ENCODE measurements at regions not wholly inside any gene's neighbourhood (a gene's known extent, or its start where the extent isn't known, plus 50 kb on each side); places are given as distances from the start of the nearest gene placed in this dataset.
"Not testable (repeated sequence)": the region's sequence is repeated elsewhere in the genome, so short reads cannot be mapped to it uniquely, and the experiment has no call there.

GRCh38 chr7:96770758-96771157, 61.1 kb upstream of the SEM1 start:
- no peak for DNase-seq

DNA sequence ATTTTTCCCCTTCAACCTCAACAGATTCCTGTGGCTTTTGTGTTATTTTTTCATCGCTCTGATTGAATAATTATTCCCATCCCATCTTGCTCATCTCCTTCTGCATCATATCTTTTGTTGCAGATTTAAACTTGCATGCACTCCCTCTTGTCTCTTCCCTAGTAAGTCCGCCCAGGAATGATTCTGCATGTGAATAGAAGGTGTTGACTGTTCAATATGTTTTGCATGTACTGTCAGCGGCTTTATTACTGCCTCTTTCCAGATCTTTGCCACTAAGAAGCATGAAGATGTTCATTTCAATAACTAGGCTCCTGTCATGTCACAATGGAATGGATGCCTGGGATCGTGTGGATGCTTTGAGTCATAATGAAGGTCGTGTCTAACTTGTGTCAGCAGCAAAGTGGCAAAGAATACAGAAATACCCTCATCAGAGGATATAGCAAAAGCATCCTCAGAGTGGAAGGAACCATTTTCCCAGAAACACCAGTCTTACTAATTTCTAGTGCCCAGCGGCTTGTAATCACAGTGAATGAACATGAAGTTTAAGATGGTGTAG, 62.6 kb upstream of the SEM1 start:
- DNase-seq, result no peak

DNA sequence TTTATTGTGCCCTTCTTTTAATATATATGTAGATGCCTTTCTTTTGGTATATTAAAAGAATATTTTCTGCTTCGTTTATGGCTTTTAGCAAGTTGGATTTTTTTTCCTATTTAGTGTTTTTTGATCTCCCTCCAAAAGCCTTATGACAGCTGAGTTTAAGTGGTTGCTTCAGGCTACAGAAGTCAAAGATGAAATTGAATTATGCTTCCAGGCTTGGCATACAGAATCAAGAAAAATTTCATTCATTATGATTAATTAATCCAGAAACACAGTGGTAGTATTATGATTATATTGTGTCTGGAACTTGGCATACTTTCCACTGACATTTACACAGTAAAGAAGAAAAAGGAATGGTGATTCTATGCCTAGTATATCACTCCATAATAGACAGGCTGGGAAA, 63.8 kb upstream of the SEM1 start:
- DNase-seq, result peak in 1 of 2 experiments; percentile 5

GRCh38 chr7:96774358-96774757, 64.7 kb upstream of the SEM1 start:
- no peak for DNase-seq

DNA sequence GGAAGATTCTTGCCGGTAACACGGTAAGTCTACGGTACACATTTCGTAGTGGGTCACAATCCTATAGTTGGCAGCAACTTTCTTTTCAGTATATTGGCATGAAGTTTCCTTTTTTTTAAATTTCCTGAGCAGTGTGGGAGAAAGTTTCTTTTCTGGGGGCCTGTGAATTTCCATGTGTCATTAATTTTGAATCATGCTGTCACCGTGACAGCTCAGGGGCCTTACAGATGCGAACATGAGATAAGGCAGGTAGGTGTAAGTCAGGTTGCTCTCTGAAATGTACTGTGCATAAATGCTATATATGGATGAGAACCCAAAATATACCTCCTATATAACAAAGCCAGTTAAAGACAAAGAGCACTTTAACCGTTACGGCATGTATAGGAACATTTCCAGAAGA, 65.4 kb upstream of the SEM1 start:
- no peak for DNase-seq

DNA sequence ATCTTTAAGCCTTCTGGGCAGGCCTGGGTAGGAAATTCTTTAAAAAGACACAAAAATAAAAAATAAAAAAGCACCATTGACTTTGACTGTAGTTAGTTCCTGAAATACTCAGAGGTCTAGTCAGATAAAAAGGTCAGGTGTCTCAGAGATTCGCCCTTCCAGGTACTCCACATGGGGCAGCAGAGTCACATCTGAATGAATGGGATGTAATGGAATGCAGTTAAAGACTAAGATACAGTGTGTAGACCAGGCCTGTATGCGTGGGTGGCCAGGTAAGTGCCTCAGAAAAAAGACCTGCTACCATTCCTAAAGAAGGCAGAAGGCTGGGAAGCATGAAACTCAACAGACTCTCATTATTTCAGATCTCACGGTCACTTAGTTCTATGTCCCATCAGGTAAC, 68.6 kb upstream of the SEM1 start:
- DNase-seq, result no peak

DNA sequence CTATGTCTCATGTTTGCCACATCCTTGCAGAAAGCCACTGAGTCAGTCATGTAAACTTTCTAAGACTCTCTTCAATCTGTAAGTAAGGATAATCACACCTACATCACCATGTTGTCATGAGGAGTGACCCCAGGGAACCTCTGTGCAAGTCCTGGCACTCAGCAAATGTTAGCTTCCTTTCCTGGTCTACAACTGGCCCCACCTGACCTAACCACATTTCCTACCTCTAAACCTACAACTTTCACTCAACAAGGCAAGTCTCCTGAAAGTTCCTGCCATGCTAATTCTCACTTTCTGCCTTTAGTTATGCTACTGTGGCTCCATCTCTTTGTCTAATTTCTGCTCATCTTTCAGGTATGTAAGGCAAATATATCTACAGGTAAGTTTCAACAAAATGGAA, 72.3 kb upstream of the SEM1 start:
- DNase-seq, result no peak

DNA sequence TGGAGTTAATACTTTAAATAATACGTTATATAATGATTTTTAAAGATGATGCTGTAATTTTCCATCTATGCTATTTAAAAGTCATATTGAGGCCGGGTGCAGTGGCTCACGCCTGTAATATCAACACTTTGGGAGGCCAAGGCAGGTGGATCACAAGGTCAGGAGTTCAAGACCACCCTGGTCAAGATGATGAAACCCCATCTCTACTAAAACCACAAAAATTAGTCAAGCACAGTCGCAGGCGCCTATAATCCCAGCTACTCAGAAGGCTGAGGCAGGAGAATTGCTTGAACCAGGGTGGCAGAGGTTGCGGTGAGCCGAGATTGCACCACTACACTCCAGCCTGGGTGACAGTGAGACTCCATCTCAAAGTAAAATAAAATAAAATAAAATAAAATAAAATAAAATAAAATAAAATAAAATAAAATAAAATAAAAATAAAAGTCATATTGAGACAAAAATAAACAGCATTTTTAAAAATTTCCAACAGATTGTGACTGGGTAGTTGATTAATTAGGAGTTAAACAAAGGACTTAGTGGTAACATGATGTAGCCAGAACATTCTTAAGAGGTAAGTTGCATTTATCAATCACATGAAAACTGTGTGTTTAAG, 73.1 kb upstream of the SEM1 start:
- DNase-seq, result not testable (repeated sequence)

DNA sequence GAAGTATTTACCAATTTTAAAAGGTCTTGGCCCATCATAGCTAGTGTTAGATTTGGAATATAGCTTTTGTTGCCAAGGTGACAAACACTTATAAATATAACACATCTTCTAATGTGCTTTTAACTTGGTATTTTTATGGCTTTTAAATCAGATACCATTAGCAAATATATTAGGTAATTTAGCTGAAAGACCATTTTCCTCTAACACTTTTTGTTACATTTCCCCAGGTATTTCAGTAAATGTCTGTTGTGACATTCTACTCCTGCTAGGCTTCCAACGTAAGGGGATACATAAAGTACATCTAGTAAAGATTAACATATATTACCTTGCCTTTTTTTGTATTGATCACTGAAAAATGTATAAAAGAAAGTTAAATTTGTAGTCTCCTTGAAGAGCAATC, 75.0 kb upstream of the SEM1 start:
- no peak for DNase-seq

DNA sequence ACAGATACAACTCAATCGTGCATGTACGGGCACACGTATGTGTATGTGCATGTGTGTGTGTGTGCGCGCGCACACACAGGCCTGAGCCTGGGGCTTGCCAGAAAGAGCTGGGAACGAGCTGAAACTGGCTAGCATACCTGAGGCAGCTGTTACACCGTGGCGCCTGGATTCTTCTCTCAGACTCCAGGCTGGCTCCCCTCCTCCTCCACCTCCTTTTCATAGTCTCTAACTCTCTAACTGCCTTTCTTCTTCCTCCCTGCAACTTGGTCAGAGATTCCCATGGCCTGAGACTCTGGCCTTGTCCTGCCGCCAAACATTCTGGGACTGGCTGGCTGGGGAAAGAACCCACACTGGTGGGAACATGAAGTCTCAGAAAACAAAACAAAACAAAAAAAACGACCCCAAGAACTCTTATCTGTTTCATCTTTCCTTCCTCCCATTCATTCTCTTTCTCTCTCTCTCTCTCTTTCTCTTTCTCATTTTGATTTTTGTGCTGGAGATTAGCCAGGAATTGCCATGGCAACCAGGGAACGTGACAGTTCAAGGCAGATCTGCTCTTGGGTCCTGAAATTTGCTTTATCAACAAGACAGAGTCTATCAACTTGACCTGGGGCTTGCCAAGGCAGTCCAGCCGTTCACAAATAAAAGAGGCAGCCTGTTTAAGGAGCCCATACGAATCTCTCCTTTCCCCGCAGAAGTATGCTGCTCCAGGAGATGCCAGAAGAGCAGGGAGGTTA, 76.8 kb upstream of the SEM1 start:
- DNase-seq, result peak in 1 of 2 experiments; percentile 1

- no peak for DNase-seq
Measured at GRCh38 chr7:96786998-96787395, 77.4 kb upstream of the SEM1 start.

GRCh38 chr7:96789914-96790313, 80.3 kb upstream of the SEM1 start:
- DNase-seq, result no peak

- DNase-seq, result no peak
Measured at GRCh38 chr7:96792115-96792514, 82.5 kb upstream of the SEM1 start.

GRCh38 chr7:96794063-96794462, 84.4 kb upstream of the SEM1 start:
- DNase-seq, result no peak

DNA sequence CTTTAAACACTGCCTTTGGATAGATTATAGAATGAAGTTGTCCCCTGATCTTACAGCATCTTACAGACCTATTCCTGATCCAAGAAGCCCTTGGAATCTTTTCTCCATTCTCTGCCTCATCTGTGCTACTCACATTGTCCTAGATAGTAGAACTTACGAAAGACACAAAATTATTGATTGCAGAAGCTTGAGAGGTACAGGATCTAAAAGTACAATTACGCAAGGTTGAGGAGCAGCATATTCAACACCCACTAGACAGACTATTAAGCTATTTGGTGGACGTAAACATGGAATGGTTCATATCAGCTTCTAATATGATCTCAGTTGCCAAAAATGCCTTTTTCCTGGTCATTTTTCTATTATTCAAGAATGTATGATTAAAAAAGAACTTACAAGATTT, 90.5 kb upstream of the SEM1 start:
- DNase-seq, result no peak

DNA sequence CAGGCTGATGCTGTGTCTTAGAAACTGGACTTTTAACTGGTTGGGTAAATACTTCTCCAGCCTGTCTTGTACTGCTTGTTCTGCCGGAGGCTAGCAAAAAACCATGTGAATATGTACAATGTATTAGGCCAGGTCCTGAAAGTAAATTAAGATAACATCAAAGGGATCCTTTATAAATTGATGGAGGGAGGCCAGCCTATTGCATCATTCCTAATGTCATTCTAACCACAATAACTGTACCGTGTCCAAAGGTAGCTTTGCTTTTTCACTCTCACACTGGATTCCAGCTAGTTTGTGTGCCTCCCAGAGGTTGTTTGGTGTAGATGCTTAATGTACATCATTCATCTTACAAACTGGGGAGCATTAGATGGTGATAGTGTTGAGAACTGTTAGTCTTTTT, 91.2 kb upstream of the SEM1 start:
- no peak for DNase-seq

- DNase-seq, result no peak
Measured at GRCh38 chr7:96819111-96819700, 109.6 kb upstream of the SEM1 start.

DNA sequence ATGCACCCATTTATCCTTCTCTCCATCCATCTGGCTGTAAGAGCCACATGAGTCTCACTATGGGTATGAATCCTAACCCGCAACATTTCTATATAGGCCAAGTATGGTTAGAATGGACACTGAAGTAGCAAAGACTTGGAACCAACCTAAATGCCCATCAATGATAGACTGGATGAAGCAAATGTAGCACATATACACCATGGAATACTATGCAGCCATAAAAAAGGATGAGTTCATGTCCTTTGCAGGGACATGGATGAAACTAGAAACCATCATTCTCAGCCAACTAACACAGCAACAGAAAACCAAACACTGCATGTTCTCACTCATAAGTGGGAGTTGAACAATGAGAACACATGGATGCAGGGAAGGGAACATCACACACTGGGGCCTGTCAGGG, 111.5 kb upstream of the SEM1 start:
- DNase-seq, result not testable (repeated sequence)

DNA sequence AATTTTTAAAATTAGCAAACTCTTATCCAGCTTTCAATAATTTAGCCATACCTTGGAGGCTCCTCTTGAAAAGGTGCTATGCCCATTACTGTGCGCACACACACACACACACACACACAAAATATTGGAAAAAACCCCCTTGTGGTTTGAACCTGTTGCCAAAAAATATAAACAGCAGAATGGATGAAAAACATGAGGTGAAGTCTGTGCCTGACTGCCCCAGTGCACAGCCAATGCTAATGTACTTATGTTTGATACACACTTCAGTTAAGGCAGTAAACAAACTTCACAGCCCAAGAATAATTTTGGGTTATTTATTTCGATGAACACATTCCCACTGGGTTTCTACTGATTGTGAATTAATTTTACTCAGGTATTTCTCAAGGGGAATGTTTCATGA, 113.2 kb upstream of the SEM1 start:
- peak in 1 of 2 experiments; percentile 10 for DNase-seq

- peak in 1 of 2 experiments; percentile 16 for DNase-seq
Measured at GRCh38 chr7:96823274-96823673, 113.6 kb upstream of the SEM1 start.

DNA sequence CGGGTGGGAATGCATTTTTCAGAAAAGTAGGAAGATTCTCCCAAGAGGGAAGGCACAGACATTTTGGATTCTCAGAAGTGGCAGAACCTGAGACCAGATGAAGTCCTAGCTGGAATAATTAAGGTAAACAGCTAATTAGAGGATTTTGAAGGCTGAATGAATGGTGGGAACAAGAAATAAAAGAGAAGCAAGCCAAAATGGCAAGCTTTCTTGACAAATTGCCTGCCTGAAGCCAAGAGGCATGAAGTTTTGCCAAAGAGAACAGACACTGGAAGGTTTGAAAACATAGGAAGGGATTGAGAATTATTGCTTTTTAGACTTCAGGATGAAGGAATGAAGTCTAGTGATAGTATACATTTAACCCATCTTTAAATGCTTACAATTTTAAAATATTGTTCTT, 115.0 kb upstream of the SEM1 start:
- DNase-seq, result peak; percentile 18 to 54

DNA sequence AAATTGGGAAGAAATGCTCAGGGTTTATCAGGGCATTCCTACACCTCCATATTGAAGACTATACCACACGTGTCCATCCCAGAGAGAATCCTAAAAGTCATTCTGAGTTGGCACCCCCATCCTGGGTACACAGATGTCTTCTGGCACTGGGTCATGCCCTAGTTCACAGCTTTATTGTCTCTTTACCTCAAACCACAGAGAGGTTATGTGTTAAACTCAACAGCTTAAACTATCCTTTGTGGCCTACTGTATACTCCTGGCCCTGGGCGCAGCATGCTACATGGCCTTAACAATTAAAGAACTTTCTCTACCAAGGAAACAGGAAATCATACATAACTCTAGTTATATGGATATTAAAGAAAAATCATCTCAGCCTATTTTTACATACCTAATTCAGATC, 115.6 kb upstream of the SEM1 start:
- no peak for DNase-seq

DNA sequence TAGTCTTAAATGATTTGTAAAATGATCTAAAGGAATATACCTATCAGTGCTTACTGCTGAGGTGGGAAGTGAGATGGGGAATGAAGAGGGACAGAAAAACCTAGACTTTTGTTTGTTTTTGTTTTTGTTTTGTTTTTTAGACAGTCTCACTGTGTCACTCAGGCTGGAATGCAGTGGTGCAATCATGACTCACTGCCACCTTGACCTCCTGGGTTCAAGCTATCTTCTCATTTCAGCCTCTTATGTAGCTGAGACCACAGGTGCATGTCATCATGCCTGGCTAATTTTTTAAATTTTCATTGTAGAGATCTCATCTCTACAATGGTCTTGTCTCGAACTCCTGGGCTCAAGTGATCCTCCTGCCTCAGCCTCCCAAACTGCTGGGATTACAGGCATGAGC, 116.4 kb upstream of the SEM1 start:
- no peak for DNase-seq

DNA sequence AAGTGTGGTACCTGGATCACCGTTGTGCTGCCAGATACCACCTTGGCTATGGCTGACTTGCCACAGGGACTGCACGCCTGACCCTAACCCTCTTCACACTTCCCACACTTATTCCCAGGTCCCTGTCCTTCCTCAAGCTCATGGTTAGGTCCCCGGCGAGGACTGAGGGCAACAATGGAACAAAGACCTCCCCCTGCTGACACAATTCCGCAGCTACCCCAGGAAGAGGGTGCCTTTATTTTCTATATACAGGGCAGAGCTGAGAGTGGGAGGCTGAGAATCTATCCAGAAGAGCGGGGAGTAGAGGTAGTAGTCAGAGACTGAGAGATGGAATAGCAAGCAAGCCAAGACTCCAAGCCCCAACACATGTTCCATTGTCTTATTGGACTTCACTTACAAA, 118.1 kb upstream of the SEM1 start:
- DNase-seq, result no peak
